H1 (cell line): ENCODE measurements at regions not wholly inside any gene's neighbourhood (a gene's known extent, or its start where the extent isn't known, plus 50 kb on each side); places are given as distances from the start of the nearest gene placed in this dataset.

Experiments
- MAFK ChIP-seq: IDR thresholded peaks from 2 replicates; pipeline ENCODE4 v1.6.1; 2012; ENCODE audit warnings: low read depth, mild to moderate bottlenecking, improper control_type of control experiment, low read length
- MAX ChIP-seq: IDR thresholded peaks from 2 replicates; pipeline ENCODE4 v1.6.1; 2012; ENCODE audit warnings: inconsistent platforms
- ZNF274 ChIP-seq: IDR thresholded peaks from 2 replicates; pipeline ENCODE4 v1.7.0; 2012; ENCODE audit warnings: low read length, borderline replicate concordance; ENCODE audit errors: extremely low read depth

DNA sequence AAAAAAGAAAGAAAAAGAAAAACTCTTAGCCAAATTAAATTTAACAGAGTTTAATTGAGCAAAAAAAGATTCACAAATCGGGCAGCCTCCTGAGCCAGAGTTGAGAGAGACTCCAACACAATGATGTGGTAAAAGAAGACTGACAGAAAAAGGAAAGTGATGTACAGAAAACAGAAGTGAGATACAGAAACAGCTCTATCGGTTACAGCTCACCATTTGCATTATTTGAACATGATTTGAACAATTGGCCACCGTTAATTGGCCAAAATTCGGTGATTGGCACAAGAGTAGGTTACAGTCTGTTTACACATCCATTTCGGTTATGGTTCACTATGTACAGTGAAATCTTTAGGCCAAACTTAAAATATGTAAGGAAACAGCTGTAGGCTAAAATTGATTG lies 117.7 kb downstream of the SPTSSA start:
- no peak for TF ChIP-seq MAX
- TF ChIP-seq MAFK = no peak
- TF ChIP-seq ZNF274 = no peak
